GM19043 (cell line): ENCODE measurements at regions not wholly inside any gene's neighbourhood (a gene's known extent, or its start where the extent isn't known, plus 50 kb on each side); places are given as distances from the start of the nearest gene placed in this dataset.

Experiments used
- ATAC-seq: cut with Tn5 transposase; IDR thresholded peaks from one replicate; pipeline ENCODE4 v1.9.1; 2021; ENCODE audit warnings: low read depth; ENCODE audit not compliant: unreplicated experiment

DNA sequence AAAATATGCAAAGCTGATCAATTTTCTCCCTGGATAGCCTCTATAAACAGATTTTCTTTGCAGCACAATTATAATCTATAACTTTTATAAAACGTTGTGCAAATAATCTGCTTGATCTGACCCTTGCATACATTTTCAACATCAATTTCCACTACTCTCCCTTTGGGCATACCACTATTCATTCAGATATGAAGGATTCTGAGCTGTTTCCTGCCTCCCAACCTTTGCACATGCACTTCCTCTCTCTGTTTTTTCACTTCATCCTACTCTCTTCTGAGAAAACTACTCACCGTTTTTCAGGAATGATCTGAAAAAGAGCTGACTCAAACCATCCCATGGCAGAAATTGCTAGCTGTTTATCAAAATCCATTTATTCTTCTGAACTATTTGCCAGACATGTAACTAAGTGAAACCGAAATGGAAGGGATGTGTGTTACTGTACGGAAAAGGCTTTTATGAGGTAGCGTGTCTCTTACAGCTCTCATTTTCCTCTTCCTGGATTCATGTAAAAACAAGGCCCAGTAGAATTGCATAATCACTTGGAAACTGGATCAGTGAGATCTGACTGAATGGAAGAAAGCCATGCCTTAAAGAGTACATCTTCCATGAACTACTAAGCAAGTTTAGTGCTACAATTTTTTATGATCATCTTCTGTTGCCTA, 1447.3 kb upstream of the MIR17HG start:
- no peak for ATAC-seq

GRCh38 chr13:89902223-89902622, 1445.3 kb upstream of the MIR17HG start:
- no peak for ATAC-seq

- ATAC-seq, result no peak
These were observed 1444.4 kb upstream of the MIR17HG start for GRCh38 chr13:89903115-89903514.

GRCh38 chr13:89910166-89910565, 1437.3 kb upstream of the MIR17HG start:
- ATAC-seq, result no peak

DNA sequence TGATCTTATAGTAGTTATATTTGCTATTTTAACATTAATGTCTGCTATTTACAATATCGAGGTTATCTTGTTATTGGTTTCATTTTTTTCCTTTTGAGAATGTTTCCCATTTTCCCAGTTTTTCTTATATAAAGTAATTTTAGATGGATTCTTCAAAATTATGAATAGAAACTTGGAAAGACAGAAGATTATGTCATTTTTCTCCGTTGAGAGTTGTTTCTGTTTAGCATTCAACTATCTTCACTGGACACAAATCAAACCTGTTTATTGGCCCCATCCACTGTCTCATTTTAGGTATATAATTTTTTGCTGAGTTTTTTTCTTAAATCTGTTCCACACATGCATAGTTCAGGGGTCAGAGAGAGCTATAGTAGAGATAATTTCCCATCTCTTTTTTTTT, 1430.9 kb upstream of the MIR17HG start:
- no peak for ATAC-seq

- ATAC-seq, result no peak
These were observed 1427.0 kb upstream of the MIR17HG start for GRCh38 chr13:89920461-89920860.

GRCh38 chr13:89923052-89923451, 1424.4 kb upstream of the MIR17HG start:
- no peak for ATAC-seq

- no peak for ATAC-seq
These were observed 1423.8 kb upstream of the MIR17HG start for GRCh38 chr13:89923736-89924135.

GRCh38 chr13:89925107-89925506, 1422.4 kb upstream of the MIR17HG start:
- ATAC-seq, result no peak

DNA sequence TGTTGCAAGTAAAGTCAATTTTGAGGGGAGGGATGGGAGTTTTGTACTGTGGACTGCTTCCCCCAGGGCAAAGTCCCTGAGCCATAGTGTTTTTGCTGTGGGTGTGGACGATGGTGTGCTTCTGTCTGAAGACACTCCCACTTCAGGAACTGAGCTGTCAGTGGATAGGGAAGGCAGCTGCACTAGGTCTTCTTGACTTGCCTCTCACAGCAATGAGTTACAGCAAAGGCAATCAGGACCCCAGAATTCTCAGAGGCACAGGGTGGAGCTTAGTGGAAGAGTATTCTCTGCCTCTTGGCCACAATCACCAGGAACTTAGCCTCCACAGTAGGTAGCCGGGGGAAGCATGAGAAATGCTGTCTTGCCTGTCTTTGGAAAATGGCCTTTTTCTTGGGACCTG, 1416.6 kb upstream of the MIR17HG start:
- ATAC-seq, result no peak

- ATAC-seq, result no peak
These were observed 1414.6 kb upstream of the MIR17HG start for GRCh38 chr13:89932902-89933301.

DNA sequence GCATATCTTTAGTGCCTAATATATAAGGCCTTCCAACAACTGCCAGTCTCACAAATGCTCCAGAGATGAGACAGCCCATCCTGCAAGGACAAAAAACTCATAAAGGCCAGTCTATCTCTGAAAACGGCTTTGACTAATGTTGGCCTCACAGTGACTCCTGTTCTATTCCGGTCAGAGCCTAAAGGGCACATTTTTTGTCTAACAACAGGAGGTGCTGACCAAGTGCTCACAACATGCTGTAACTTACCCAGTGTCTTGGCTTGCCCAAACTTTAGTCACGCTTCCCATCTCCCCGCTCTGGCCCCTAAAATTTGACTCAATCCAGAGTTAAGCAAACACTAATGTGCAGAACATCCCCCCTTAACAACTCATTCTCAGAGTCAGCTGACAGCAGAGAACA, 1411.2 kb upstream of the MIR17HG start:
- no peak for ATAC-seq

GRCh38 chr13:89937420-89937819, 1410.1 kb upstream of the MIR17HG start:
- ATAC-seq, result no peak

DNA sequence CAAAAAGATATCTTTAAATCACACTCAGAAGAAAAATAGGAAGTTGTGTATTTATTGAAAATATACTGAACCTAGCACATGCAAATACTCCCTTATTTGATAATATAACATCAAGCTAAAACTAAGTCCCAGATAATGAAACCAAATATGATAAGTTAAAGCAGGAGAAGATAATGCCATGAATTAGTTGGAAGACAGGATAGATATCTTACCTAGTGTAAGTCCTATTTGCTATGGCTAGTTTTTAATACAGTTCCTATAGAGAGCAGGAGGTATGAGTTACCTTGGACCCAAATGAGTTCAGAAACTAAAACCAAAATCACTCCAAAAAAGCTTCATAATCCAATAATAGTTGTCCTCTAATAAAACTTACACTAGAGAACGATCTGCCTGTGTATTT, 1407.1 kb upstream of the MIR17HG start:
- no peak for ATAC-seq

DNA sequence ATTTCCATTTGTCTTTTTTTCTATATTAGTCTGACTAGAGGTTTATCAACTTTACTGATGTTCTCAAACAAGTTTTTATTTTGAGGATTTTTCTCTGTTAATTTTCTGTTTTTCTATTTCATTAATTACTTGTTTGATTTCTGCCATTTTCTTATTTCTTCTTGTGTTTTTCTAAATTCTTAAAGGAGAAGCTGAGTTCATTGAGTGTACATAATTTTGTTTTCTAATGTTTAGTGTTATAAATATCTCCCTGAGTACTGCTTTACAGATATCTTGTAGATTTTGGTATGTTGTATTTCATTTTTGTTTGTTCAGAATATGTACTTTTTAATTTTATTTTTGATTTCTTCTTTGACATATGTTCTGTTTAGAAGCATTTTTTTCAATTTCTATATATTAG, 1404.3 kb upstream of the MIR17HG start:
- no peak for ATAC-seq

DNA sequence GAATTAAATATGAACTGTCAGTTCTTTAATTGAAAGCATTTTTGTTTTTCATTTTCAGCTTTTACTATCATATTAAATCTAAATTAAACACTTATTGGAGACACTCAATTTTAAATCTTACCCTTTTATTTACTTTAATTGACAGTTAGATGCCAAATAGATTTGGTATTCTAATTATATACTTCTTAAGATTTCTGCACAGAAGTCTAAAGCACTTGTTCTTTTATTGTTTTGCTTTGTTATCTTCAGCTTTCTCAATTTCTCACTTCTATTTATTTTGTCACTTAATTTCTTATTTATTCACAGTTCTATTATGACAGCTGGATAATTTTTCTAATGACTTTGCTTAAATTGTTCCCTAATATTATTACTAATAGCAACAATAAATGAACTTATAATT, 1397.3 kb upstream of the MIR17HG start:
- no peak for ATAC-seq

GRCh38 chr13:89951341-89951740, 1396.1 kb upstream of the MIR17HG start:
- ATAC-seq, result no peak

GRCh38 chr13:89953581-89953980, 1393.9 kb upstream of the MIR17HG start:
- no peak for ATAC-seq

GRCh38 chr13:89955773-89956172, 1391.7 kb upstream of the MIR17HG start:
- no peak for ATAC-seq

GRCh38 chr13:89959074-89959473, 1388.4 kb upstream of the MIR17HG start:
- no peak for ATAC-seq

GRCh38 chr13:89965252-89965651, 1382.2 kb upstream of the MIR17HG start:
- ATAC-seq, result no peak

DNA sequence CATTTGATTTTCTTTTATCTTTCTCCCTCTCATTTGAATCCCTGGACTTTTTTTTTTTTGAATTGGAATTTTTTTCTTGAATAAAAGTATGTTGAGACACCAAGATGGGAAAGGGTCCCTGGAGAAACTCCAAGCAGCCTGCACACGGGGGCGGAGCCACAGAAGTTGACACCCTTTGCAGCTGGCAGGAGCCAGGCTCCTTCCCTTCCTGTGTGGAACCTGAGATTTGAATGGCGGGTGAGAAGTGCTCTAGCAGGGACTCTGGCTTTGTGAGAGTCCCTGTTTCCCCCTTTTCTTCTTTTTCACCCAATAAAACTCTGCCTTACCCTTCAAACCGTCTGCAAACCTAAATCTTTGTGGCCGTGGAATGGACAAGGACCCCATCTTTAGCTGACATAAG, 1381.0 kb upstream of the MIR17HG start:
- no peak for ATAC-seq

DNA sequence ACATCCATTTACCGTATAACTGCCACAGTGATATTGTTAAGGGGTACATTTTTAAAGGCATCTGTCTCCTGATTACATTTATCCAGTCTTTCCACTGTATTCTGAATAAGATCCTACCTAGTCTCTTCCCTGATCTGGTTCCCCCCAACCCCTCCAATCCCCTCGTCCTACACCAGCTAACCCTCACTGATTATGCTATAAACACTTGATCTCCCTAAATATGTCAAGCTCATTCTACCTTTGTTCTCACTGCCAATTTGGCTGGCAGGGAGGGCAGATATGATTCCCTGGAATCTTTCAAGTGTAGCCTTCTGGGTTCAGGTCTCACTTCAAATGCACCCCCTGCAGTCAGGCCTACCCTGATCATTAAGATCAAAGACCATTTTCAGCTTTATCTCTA, 1379.8 kb upstream of the MIR17HG start:
- ATAC-seq, result no peak
